ENCODE measurements at regions not wholly inside any gene's neighbourhood (a gene's known extent, or its start where the extent isn't known, plus 50 kb on each side); places are given as distances from the start of the nearest gene placed in this dataset.
A peak's percentile ranks its signal among the peaks of the same experiment; 100 is the strongest.

DNA sequence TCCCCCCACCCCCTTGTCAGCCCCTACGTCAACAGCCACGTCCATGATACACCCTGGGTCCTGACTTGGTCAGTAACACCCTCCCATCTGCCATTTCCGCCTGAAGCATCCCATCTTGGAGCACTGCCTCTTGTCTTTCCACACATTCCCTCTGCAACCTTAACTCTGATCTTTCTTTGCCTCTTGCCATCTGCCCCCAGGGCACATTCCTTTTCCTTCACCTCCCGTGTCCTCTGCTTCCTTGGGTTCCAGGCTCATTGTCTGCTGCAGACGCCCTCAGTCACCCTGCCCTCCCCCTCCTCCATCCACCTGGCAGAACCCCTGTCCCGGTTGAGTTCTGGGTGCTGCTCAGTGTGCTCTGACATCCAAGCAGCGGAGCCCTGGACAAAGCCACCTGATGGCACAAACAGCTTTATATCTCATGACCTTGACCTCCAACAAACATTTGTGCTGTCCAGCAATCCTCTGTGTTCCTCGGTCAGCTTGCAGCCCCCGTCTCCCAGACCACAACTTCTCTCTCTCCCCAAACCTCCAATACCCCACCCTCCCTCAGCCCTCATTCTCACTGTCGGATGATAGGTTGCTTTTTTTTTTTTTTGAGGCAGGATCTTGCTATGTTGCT, 97.7 kb upstream of the IER5L start:
- no peak for DNase-seq

DNA sequence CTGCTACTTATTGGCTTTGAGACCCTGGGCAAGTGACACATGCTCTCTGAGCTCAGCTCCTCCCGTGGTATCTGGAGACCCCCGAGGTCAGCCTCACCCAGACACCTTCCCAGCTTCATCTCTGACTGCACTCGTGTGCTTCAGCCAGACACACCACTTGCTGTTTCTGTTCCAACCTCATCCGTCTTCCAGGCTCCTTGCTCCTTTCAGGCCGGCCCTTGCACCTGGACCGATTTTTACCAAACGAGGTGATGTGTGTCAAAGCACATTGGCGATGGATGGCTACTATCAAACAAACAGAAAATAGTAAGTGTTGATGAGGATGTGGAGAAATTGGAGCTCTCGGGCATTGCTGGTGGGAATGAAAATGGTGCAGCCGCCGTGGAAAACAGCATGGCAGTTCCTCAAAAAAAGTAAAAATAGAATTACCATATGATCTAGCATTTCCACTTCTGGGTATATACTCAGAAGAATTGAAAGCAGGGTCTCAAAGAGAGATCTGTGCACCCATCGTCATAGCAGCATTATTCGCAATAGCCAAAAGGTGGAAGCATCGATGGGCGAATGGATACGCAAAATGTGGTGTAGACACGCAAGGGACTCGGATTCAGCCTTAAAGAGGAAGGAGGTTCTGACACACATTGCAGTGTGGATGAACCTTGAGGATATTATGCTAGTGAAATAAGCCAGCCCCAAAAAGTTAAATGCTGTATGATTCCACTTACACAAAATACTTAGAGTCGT, 96.1 kb upstream of the IER5L start:
- DNase-seq, result no peak

DNA sequence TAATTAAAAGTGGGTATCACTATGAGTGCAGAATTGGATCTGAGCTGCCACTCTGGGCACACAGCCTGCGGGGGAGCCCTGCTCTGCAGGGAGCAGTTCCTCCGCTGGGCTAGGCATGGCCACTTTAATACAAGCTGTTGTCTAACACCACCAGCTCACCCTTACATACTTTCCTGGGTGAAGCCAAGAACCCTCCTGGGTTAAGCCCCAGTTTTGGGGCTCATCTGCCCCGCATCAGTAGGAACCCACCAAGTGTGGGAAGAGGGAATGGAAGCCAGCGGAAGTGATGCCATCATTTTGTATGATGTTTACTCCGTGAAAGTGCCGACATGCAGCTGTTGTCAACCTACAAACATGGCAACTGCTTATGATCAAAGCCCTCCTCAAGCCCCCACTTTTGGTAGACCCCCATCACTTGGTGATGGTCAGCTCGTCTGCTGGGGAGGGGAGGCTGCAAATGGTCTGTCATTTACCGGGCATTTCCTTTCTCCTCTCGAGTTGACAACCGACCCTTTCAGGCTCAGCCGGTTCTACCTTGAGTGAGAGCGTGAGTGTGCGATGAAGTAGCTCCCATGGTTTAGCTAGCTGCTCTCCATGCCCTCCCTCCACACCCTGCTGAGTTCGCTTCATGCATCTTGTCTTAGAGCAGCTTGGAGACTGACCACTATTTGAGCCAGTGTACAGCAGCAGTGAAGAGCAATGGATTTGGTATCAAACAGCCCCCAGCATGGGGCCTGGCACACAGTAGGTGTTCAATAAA, 95.3 kb upstream of the IER5L start:
- no peak for DNase-seq

DNA sequence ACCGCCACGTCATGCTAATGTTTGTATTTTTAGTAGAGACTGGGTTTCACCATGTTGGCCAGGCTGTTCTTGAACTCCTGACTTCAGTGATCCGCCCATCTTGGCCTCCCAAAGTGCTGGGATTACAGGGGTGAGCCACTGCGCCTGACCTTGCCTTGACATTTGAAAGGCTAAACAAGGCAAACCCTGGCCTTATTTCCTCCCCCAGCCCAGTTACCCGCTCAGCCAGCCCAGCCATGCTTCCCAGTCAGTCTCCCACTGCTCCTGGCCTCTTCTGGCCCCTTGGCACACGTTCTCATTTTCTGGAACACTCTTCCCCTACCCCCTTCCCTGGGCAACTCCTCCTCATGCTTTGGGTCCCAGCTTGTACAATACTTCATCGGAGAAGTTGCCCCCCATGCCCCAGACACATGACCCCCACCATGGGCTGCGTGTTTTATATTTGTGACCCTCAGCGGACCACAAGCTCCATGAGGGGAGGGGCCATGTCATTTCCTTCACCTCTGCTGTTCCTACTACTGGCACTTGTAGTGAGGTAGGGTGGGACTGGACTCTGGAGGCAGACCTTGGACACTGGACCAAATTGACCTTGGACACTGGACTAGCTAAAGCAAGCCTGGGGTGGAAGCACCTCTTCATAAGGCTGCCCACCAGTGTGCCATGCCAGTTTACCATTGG, 94.4 kb upstream of the IER5L start:
- DNase-seq, result no peak

DNA sequence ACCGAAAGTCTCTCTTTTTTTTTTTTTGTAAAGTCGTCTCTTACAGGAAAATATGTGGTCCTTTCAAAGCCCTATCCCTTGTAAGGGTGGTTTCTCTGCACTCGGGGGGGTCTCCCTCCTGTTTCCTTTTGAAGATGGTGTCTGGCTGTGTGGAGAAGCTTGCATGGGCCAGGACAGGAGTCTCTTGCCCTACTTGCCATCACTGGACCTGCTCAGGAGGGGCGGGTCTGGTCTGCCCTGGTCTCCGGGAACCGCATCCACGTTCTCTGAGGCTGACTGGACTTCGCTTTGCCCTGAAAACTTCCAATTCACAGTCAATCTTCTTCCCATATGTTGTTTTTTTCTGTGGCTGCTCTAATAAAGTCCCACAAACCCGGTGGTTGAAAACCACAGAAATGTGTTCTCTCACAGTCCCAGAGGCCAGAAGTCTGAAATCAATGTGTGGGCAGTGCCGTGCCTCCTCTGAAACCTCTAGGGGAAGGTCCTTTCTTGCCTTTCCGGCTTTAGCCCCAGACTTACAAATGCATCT, 92.9 kb upstream of the IER5L start:
- DNase-seq, result no peak

DNA sequence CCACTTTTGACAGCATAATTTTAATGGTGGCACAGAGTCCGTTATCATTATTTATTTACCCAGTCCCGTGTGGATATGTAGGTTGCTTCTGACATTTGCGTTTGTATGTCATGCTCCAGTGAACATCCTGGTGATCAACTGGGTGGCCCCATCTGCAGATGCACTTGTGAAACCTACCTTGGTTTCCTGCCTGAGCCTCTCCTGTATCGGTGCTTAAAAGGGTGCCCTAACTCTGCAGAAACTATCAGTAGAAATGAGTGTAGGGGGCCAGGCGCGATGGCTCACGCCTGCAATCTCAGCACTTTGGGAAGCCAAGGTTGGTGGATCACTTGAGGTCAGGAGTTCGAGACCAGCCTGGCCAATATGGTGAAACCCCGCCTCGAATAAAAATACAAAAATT, 92.1 kb upstream of the IER5L start:
- peak; percentile 39 for DNase-seq

DNA sequence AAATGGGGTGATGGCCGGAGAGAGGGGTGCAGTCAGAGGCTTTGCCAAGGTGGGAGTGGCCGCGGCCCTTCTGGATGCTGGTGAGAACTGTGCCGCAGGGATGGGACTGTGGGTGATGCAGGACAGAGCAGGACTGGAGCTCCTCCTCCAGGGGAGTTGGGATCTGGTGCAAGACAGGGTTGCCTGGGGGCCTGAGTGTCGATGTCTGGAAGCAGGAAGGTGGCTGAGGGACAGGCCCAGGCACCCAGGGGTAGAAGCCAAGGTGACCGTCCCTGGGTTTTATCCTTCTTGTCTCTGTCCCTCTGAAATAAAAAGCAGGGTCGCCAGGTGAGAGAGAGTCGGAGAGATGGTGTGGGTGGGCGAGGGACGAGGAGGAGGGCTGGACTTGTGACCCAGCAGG, 89.1 kb upstream of the IER5L start:
- DNase-seq, result no peak

DNA sequence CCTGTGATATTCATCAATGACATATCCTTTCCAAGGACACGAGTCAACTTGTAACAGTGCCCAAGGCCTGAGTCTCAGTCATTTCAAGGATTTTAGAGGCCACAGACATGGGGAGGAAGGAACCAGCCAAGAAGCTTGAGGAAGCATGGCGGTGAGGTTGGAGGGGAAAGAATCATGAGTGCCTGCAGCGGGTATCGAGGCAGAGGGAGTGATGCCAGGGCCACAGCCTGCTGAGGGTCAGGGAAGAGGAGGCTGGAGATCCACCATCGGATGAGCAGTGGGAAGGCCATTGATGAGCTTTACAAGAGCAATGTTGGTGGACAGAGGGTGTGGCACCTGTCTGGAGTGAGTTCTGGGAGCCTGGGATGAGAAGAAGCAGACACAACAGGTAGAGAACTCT, 88.5 kb upstream of the IER5L start:
- DNase-seq, result no peak

DNA sequence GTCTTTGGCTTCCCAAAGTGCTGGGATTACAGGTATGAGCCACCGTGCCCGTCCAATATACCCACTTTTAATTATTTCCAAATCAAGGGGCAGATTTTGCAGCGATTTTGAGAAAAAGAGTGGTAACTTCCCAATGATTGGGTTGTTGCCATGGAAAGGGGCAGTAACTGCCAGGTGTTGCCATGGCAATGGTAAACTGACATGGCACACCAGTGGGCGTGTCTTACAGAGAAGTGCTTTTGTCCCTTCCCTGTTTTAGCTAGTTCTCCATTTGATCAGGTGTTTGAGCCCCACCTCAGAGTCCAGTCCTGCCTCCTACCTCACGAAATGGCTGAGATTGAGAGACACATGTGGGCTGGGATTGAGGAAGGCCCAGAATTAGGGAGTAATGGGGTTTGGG, 86.3 kb upstream of the IER5L start:
- no peak for DNase-seq

DNA sequence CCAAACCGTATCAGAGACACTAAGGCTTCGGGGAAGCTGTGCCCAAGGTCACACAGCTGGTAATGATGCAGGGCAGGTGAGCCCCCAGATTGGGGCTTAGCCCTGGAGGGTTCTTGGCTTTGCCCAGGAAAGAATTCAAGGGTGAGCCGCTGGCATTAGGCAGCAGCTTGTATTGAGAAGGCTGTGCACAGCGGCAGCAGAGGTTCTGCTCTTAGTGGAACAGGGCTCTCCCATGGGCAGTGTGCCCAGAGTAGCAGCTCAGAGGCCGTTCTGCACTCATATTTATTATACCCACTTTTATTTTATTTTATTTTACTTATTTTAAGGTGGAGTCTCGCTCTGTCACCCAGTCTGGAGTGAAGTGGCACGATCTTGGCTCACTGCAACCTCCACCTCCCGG, 85.8 kb upstream of the IER5L start:
- DNase-seq, result no peak

DNA sequence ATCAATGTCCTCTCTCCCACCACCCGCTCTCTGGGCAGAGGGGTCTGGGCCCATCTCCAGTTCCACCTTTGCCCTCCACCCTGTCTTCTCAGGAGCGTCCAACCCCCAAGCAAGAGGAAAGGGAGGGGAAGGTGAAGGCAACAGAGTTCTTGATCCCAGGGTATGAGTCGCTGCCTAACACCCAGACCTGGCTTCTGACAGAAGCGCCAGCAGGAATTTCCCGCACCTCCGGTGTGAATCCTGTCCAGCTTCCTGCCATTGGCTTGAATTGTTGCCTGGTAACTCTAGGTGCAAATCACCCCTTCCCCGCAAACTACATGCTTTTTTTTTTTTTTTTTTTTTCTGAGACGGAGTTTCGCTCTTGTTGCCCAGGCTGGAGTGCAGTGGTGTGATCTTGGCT, 84.2 kb upstream of the IER5L start:
- DNase-seq, result no peak

DNA sequence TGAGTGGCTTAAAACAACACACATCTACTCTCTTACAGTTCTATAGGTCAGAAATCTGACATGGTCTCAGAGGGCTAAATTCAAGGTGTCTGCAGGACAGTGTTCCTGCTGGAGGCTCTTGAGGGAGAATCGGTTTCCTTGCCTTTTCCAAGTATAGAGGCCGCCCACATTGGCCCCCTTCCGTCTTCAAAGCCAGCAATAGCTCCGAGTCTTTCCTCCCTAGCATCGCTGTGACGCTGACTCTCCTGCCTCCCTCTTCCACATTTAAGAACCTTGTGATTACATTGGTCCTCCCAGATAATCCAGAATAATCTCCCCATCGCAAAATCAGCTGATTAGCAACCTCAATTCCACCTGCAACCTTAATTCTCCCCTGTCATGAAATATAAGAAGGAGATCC, 81.3 kb upstream of the IER5L start:
- DNase-seq, result no peak

DNA sequence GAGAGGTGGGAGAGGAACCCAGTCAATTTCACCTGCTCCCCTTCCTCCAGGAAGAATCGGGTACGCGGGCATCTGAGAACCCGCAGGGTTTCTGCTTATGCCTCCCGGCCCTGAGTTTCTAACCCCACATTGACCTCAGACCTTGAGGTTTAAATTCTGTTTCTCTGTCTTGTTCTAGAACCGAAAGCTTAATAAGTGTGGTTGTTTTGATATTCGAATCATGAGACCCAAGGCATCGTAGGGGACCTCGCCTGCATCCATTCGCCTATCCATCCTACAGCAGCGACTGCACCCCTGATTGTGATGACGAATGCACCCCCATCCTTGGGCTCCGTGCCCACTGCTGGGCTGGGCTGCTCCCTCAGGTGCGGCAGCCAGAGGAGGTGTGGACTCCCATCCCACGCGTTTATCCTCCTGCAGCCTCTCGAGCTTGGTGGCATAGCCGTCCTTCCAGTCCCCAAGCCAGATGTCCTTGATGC, 80.8 kb upstream of the IER5L start:
- DNase-seq, result peak; percentile 47

DNA sequence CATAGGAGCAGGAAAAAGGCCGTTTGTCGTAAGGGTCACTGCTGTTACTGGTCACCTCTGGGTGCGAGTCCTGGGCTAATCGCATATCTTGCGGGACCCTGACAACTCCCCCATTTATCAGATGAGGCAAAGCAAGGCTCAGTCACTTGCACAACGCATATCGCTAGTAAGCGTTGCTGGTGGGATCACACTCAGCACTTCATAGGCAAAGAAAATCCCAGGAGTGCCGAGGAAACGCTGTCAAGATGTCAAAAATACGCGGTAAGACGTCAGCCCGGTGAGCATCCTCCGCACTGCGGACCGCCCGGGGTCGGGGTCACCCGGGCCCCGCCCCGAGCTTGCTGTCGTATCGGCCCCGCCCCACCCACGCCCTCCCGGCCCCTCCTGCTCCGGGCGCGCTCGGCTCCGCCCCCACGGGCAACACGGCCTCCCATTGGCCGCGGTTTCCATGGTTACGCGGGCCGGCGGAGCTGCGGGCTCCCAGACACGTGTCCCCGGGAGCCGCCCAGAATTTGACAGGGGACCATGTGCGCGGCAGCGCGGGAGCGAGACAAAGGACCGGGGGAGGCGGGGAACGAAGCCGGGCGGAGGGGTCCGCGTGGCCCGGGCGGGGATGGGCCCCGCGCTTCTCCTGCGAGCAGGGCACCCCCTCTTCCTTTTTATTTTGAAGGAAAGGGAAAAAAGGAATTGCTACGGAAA, 80.2 kb upstream of the IER5L start:
- DNase-seq, result peak; percentile 87

DNA sequence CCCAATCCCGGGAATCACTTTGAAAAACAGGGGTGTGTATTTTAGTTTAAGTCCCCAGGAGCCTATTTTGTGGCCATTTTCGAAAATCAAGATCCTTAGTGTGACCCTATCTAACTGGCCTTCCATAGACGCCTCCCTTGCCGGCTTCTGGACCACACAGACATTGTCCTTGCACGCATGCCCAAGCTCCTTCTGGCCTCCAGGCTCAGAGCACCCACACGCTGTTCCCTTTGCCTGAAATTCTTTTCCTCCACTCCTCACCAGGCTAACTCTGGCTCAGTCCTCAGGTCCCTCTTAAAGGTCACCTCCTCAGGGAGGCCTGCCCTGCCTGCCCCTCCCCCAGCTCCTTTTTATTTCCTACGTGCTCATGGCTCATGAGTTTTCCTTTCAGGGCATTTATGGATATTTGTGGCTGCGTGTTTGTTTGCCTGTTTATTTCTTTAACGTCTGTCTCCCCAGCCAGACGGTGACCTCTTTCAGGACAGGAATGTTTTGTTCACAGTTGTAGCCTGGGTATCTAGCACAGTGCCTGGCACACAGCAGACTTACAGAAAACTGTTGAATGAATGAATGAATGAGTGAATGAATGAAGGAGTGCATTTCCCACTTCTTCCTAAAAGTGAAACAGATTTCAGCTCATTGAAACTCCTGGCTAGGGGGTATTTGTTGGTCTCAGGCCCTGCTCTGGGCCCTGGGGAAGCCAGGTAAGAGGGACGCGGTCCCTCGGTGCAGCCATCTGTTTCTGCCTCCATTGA, 79.1 kb upstream of the IER5L start:
- no peak for DNase-seq

DNA sequence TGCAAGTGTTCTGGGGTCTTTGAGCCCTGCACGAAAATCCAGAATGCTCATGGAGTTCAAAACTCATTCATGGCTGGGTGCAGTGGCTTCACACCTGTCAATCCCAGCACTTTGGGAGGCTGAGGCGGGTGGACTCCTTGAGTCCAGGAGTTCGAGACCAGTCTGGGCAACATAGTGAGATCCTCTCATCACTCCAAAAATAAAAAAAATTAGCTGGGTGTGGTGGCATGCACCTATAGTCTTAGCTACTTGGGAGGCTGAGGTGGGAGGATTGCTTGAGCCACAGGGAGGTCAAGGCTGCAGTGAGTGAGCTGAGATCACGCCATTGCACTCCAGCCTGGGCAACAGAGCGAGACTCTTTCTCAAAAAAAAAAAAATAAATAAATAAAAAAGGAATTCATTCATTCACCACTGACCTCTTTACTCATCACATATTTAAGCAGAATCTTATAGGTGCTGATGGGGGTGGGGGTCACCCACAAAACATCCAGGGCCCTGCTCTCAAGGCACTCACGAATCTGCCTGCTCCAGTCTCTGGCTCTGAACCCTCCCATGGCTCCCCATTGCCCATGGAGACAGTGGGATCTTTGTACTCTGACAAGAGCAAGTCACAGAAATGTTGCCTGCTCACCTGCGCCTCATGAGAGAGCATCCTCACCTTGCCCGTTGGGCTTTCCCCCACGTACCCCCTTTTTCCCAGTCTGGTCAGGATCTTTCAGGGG, 76.7 kb upstream of the IER5L start:
- DNase-seq, result no peak

DNA sequence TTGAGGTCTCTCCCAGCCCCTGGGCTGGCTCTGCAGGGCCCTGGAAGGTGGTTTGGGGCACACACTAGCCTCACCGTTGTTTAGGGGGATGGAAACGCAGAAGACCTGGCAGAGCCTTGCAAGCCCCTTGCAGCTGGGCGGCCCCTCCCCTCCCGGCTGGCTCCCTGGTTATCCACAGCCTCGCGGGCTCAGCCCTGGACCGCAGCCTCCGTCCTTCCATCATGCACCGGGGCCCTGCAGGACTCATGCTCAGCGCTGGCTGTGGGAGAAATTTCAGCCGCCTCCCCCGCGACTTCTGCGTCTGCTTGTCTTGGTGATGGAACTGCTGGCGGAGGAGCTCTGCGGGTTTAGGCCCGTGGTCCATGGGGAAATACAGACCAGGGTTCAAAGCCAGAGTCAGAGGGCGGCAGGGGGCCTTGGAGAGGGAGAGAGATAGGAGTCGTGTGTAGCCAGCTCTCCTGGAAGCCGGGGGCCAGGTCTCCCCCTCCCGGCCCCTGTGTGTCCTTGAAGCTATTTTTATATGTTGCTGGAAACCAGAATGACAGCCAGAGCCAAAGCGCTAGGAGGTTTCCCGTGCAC, 75.8 kb upstream of the IER5L start:
- DNase-seq, result no peak

DNA sequence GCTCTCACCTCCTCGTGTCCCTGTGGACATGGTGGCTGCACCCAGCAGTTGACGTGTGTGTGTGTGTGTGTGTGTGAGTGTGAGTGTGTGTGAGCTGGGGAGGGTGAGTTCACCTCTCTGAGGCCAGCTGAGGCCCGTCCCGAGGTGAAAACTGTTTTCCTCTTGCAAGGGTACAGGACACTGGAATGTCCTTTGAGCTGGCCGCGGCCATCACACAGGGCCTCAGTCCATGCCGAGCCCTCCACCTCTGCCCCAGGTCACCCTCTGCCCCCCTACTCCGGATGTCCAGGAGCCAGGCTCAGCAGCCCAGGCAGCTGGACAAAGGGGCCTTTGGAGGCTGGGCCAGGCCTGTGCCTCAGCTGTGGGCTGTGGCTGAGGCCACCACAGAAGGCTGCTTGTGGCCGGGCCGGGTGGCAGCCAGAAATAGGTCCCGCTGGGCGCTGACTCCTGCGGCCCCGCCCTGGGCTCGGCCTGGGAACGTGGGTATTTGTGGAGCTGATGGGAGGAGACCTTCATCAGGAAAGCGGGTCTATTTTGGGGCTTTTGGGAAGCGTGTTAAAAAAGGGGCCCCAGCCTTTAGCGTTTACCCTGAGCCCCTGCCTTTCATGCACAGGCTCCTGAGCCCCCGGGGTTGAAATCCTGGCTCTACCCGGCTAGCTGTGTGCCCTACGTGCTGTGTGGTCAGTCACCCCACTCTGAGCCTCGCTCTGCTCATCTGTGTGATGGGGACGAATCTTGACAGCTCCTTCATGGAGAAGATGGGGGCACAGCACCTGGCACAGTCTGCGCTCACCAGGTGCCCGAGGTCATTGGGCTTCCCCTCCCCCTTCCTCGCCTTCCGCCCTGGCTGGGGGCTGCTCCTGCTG, 75.1 kb upstream of the IER5L start:
- no peak for DNase-seq

DNA sequence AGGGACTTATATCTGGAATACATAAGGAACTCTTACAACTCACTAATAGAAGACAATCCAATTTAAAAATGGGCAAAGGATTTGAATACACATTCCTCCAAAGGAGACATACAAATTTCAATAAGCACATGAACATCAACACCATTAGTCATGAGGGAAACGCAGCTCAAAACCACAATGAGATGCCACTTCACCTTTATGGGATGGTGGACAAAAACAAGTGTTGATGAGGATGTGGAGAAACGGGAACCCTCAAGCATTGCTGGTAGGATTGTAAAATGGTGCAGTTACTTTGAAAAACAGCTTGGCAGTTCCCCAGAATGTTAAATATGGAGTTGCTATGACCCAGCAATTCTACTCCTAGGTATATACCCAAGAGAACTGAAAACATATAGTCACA, 72.7 kb upstream of the IER5L start:
- no peak for DNase-seq
